ENCODE measurements at regions not wholly inside any gene's neighbourhood (a gene's known extent, or its start where the extent isn't known, plus 50 kb on each side); places are given as distances from the start of the nearest gene placed in this dataset.
"Not testable (repeated sequence)": the region's sequence is repeated elsewhere in the genome, so short reads cannot be mapped to it uniquely, and the experiment has no call there.

DNA sequence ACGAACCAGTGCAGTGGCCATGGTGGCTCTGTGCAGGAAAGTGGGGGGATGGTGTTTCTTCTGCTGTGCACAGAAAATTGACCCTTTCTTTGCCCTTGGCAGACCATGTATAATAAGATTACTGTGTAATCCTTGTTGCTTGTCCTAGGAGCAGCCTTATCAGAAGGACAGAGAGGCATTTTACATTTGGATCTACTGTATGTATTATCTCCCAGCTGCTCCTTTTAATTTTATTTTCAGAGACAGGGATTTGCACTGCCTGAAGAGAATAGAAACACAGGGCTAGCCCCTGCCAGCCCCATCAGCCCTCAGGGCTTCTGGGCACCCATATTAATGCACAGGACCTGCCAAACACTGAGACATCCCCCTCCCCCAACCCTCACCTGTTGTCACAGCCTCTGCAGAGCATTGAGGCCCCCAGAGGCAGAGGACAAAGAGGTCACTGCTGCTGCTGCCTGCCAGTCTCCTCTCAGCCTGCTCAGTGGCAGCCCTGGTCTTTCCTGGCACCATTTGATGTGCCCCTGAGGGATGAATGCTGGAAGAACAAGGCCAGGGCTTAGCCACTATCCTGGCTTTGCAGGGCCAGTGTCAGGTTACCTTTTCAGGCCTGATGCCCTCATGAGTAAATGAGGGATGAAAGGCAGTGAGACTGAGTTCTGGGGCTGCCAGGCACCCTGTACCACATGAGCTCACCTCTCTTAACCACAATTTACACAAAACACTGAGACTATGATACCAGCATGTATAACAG is 533.4 kb downstream of the NTRK3 start:
- no peak for DNase-seq (ENCODE audit: low spot score)

- DNase-seq (ENCODE audit: low spot score), result no peak
Measured at GRCh38 chr15:87720235-87720634, 536.3 kb downstream of the NTRK3 start.

- DNase-seq (ENCODE audit: low spot score), result no peak
Measured at GRCh38 chr15:87716422-87716821, 540.1 kb downstream of the NTRK3 start.

GRCh38 chr15:87715252-87715651 is 541.3 kb downstream of the NTRK3 start:
- DNase-seq (ENCODE audit: low spot score), result no peak

GRCh38 chr15:87713475-87713879 is 543.1 kb downstream of the NTRK3 start:
- peak; percentile 2 for DNase-seq (ENCODE audit: low spot score)

- no peak for DNase-seq (ENCODE audit: low spot score)
Measured at GRCh38 chr15:87712211-87712610, 544.3 kb downstream of the NTRK3 start.

GRCh38 chr15:87711026-87711425 is 545.5 kb downstream of the NTRK3 start:
- DNase-seq (ENCODE audit: low spot score), result no peak

DNA sequence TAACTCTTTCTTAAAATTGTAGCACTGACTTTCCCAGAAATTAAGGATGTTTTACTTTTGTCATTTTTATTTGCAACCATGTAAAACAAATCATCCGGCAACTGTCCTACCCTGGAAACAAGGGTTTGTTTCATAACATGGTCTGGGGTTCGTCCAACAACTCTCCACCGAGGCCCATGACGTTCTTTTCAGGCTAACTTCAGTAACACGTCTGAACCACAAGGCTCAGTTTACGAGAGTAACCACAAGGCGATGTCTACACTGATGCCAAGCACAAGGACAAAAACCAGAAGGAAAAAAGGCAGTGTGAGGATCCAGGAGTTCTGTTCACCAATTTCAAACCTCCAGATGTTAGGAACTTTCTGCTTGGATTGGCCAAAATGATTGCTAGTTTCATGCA is 546.1 kb downstream of the NTRK3 start:
- no peak for DNase-seq (ENCODE audit: low spot score)

GRCh38 chr15:87707566-87708130 is 548.9 kb downstream of the NTRK3 start:
- no peak for DNase-seq (ENCODE audit: low spot score)

DNA sequence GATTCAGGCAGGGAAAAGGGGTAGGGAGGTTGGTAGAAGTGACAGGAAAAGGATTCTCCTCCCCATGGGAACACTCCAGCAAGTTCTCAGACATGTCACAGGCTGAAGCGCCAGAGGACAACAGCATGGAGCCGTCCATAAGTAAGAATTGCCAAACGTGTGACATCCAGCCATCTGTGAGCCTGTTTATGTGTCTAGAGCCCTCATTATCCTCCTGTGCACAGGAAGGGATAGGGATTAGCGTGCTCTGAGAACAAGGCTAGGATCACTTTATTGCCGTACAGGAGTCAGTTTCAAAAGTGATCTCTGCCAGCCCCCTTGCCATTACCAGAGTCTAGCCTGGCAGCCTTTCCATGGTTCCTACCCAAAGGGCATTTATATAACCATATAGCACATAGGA is 549.5 kb downstream of the NTRK3 start:
- DNase-seq (ENCODE audit: low spot score), result no peak

DNA sequence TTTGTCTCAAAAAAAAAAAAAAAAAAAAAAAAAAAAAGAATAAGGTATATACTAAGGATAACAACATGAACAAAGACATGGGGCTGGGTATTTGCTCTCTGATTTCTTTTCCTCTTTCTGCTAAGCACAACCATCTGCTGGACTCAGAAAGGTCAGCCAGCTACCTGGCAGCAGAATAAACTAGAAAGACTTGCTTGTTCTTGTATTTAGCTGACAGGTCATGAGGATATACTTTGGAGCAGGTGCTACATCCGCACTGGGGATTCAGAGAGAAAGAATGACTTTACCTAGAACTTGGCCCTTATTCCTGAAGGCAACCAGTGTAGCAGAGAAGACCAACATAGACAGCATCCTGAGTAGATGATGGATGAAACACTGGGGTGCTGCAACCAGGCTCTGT is 550.5 kb downstream of the NTRK3 start:
- DNase-seq (ENCODE audit: low spot score), result no peak

DNA sequence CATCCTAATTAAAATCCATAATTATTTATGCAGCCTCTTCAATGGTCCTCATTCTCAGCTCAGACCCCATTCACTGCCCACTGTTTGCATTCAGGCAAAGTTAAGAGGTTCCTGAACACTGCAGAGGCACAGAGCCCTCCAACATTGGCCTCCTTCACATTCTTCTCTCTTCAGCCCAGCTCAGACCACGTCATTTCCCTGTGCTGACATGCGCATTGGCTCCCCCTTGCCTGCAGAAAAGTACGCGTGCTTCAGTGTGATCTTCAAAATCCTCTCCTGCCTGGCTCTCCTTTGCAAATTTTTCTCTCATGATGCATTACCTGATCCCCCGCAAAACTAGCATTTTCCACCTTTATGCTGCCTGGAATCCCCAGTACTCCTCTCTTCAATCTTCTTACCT is 552.3 kb downstream of the NTRK3 start:
- no peak for DNase-seq (ENCODE audit: low spot score)

GRCh38 chr15:87703327-87704111 is 553.0 kb downstream of the NTRK3 start:
- no peak for DNase-seq (ENCODE audit: low spot score)

- DNase-seq (ENCODE audit: low spot score), result no peak
Measured at GRCh38 chr15:87702270-87702669, 554.3 kb downstream of the NTRK3 start.

GRCh38 chr15:87698467-87698866 is 558.1 kb downstream of the NTRK3 start:
- DNase-seq (ENCODE audit: low spot score), result not testable (repeated sequence)

DNA sequence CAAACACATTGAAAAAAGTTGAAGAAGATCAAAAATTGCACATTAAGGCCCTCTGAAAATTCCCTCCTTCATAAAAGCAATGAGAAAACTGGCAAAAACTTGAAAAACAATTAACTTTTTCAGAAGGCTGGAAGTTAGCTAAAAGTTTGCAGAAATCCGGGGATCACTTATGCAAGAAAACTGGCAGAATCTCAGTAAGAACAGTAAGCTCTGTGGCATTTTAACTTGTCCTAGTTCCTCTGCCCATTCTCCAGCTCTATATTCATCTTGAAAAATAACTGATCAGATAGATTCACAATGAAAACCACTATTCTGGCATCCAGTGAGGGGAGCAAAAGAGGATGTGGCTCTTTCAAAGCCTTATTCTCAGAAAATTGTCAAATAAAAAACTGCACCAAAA is 566.8 kb downstream of the NTRK3 start:
- DNase-seq (ENCODE audit: low spot score), result no peak

GRCh38 chr15:87687523-87687870 is 569.0 kb downstream of the NTRK3 start:
- DNase-seq (ENCODE audit: low spot score), result no peak

DNA sequence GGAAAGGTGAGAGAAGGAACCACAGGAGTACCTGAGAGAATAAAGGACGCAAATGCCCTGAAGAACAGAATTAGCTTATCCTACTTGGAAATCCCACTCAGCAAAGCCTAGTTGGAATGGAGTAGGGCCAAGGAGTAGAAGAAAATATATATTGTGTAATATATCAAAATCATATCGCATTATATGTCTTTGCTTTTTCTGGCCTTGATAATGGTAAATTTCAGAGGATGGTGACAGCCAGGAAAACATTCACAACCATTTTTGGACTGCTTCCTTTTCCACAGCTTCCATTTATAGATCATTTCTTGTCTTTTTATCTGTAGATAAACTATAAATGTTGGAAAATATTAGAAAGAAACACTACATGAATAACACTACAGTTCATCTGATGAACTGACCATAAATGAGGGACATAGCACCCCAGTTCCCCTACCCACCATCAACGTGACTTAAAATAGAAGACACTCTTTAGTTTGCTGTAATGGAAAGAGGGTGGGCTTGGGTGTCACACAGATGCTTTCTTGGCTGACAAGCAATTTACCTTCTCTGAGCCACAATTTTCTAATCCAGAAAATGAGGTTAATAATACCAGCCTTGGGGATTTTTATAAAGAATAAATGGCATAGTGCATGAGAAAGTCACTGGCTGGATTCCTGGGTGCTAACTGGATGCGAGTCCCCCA is 569.6 kb downstream of the NTRK3 start:
- DNase-seq (ENCODE audit: low spot score), result no peak

DNA sequence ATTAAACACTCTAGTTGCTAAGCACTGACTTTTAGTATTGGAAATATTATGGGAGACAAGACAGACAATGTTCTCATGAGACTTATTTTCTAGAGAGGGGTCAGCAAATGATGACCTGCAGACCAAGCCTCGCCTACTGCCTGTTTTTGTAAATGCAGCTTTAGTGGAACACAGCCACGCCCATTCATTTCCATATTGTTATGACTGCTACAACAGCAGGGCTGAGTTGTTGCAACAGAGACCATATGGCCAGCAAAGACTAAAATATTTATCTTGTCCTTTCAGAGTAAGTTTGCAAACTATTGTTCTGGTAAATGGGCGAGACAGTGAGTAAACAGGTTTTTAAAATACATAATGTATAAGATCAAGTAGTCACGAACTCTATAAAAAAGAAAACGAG is 570.2 kb downstream of the NTRK3 start:
- no peak for DNase-seq (ENCODE audit: low spot score)

GRCh38 chr15:87682527-87682926 is 574.0 kb downstream of the NTRK3 start:
- no peak for DNase-seq (ENCODE audit: low spot score)

DNA sequence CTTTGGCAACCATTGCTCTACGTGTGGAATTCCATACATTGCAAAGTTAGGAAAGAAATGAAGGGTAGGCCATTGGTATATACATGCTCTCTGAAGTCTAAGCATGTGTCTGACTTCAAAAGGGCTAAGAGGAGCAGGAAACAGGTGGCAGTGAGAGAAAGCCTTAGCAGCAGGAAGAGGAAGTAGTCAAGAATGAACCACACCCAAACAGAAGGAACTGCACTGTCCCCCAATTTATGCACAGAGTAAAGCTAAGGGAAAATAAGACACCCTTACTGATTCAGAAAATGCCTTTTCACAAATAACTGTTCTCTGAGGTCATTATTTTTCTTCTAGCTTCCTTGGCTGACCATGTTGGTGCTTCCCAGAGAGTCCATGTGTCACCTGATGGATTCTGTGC is 575.4 kb downstream of the NTRK3 start:
- DNase-seq (ENCODE audit: low spot score), result no peak

GRCh38 chr15:87680208-87680607 is 576.3 kb downstream of the NTRK3 start:
- no peak for DNase-seq (ENCODE audit: low spot score)

GRCh38 chr15:87675271-87675670 is 581.3 kb downstream of the NTRK3 start:
- no peak for DNase-seq (ENCODE audit: low spot score)
